IPS-NIHi7 (cell line): ENCODE measurements at regions not wholly inside any gene's neighbourhood (a gene's known extent, or its start where the extent isn't known, plus 50 kb on each side); places are given as distances from the start of the nearest gene placed in this dataset.
A peak's percentile ranks its signal among the peaks of the same experiment; 100 is the strongest.

ENCODE experiments used
- DNase-seq: peaks from one replicate; pipeline ENCODE4 v3.0.0; 2012; ENCODE audit warnings: mixed read lengths; ENCODE audit errors: extremely low spot score

- DNase-seq = no peak
Measured at GRCh38 chr18:22847392-22847791, 85.7 kb upstream of the RBBP8 start.

GRCh38 chr18:22847867-22848451 lies 85.2 kb upstream of the RBBP8 start:
- DNase-seq = no peak

- no peak for DNase-seq
Measured at GRCh38 chr18:22848615-22849014, 84.5 kb upstream of the RBBP8 start.

GRCh38 chr18:22856870-22857269 lies 76.3 kb upstream of the RBBP8 start:
- peak; percentile 51 for DNase-seq

GRCh38 chr18:22858121-22858520 lies 75.0 kb upstream of the RBBP8 start:
- no peak for DNase-seq

- no peak for DNase-seq
Measured at GRCh38 chr18:22860807-22861206, 72.3 kb upstream of the RBBP8 start.

GRCh38 chr18:22865354-22866116 lies 67.6 kb upstream of the RBBP8 start:
- no peak for DNase-seq

GRCh38 chr18:22868831-22869230 lies 64.3 kb upstream of the RBBP8 start:
- no peak for DNase-seq

- peak; percentile 37 for DNase-seq
Measured at GRCh38 chr18:22871809-22872525, 61.2 kb upstream of the RBBP8 start.

- no peak for DNase-seq
Measured at GRCh38 chr18:22872900-22873537, 60.1 kb upstream of the RBBP8 start.

- no peak for DNase-seq
Measured at GRCh38 chr18:22879293-22879692, 53.8 kb upstream of the RBBP8 start.

GRCh38 chr18:22882084-22882483 lies 51.0 kb upstream of the RBBP8 start:
- no peak for DNase-seq

- DNase-seq = no peak
Measured at GRCh38 chr18:22883179-22883578, 49.9 kb upstream of the RBBP8 start.
